ENCODE measurements at regions not wholly inside any gene's neighbourhood (a gene's known extent, or its start where the extent isn't known, plus 50 kb on each side); places are given as distances from the start of the nearest gene placed in this dataset.
A peak's percentile ranks its signal among the peaks of the same experiment; 100 is the strongest.
"Not testable (repeated sequence)": the region's sequence is repeated elsewhere in the genome, so short reads cannot be mapped to it uniquely, and the experiment has no call there.

- not testable (repeated sequence) for DNase-seq (ENCODE audit: low spot score in 2 of 2)
- peaks cover 27 to 31% of the 10 kb centered on the region in 2 donors for H3K9me3 Mint-ChIP-seq
Observed at GRCh38 chr5:158582669-158583068, 517.0 kb downstream of the EBF1 start.

GRCh38 chr5:158573829-158574228 is 525.9 kb downstream of the EBF1 start:
- Mint-ChIP-seq H3K27ac (no peak overlapping the region), H3K36me3 (peaks cover 8 to 11% of the 10 kb centered on the region in 2 donors), H3K9me3 (peaks cover 11 to 13% of the 10 kb centered on the region in 2 donors)
- no peak for ATAC-seq
- DNase-seq (ENCODE audit: low spot score in 2 of 2), result no peak

More at GRCh38 chr5:158582669-158583068, 517.0 kb downstream of the EBF1 start:
- H3K27ac Mint-ChIP-seq, ATAC-seq: not testable (repeated sequence)
- H3K36me3 Mint-ChIP-seq, result peaks cover 13 to 31% of the 10 kb centered on the region in 2 donors

DNA sequence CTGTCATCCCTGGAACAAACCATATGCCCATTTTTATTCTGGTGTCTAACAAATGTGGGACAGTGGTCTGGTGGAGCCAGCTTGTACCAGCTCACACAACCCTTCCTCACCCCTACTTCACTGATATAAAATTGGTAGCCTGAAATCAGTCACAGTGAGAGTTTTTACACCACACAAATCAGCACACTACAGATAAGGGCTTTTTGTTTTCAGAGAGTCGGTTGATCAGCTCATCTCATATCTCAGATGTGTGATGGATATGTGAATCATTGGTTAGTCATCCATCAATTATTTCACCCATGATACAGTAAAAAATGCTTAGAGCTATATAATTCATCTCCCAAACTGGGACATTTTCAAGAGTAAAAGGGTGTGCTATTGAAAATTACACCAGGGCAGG is 529.2 kb downstream of the EBF1 start:
- no peak for DNase-seq (ENCODE audit: low spot score in 2 of 2)
- peaks cover 0 to 12% of the 10 kb centered on the region in 2 donors for H3K9me3 Mint-ChIP-seq
- peak in 1 of 2 donors; percentile 70 for ATAC-seq
- no peak overlapping the region for H3K27ac Mint-ChIP-seq
- no peaks in the 10 kb centered on the region for H3K36me3 Mint-ChIP-seq

GRCh38 chr5:158569534-158569933 is 530.2 kb downstream of the EBF1 start:
- DNase-seq (ENCODE audit: low spot score in 2 of 2) (no peak), ATAC-seq (no peak)
- peaks cover 0 to 14% of the 10 kb centered on the region in 2 donors for H3K9me3 Mint-ChIP-seq
- H3K36me3 Mint-ChIP-seq, result no peaks in the 10 kb centered on the region
- H3K27ac Mint-ChIP-seq, result no peak overlapping the region

DNA sequence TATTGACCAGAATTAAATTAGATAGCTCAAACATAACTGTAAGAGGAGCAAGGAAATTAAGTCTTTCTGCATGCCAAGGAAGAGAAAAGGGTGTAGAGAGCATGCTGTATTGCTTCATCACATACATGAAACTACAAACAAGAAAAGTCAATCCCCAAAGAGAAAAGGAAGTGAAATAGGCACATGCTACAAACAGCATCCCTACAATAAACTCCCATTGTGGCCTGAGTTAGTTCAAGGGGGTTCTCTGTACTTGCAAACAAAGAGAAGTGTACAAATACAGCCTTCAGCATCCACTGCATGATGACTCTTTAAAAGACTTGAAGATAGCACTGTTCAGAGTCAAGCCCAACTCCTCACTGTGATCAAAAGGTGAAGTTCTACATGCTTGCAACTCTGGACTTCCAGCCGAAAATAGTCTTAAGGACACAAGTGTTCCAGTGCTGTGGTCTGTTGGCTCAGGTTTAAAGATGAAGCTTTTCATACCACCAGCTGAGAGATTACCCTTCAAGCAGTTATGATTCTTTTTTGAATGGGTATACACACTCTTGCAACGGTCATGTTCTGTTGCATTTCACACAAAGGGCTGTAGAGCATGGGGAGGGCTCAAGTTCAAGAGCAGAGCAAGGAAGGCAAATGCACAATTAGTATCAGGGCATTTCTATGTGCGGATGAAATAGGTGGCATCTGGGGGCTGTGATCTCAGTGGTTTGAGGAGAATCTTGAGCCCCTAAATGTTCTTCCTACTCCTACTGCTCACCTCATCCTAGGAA is 534.5 kb downstream of the EBF1 start:
- ATAC-seq (no peak), DNase-seq (ENCODE audit: low spot score in 2 of 2) (no peak)
- H3K27ac Mint-ChIP-seq, result no peak overlapping the region
- H3K9me3 Mint-ChIP-seq, result peaks cover 0 to 16% of the 10 kb centered on the region in 2 donors
- H3K36me3 Mint-ChIP-seq, result no peaks in the 10 kb centered on the region

DNA sequence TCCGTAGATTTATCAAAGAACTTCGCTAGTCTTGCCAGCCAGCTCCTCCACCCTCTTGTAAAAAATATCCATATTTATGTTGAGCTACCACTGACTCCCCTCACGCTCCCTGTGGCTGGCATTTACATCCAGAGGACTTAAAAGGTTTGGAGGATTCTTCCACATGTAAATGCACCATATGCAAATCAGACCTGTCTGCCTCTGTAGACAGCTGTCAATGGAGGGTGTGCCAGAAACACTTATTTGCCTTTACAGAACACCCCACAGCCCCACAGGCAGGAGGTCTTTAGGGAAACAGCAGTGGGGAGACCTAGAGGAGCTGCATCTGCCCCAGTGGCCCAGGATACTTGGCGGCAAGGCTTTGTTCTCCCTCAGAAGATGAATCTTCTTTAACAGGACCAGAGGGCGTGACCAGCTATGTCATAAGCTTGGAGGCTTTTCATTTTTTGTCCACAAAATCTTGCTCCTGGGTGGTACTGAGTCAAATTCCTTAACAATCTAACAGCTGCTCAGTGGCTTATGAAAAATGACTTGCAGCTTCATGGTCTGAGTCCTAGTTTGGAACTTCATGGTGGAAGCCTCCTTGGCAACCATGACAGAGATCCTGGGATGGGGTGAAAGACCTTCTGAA is 535.8 kb downstream of the EBF1 start:
- H3K36me3 Mint-ChIP-seq, result no peaks in the 10 kb centered on the region
- no peak for DNase-seq (ENCODE audit: low spot score in 2 of 2)
- ATAC-seq, result no peak
- H3K9me3 Mint-ChIP-seq, result peaks cover 0 to 13% of the 10 kb centered on the region in 2 donors
- H3K27ac Mint-ChIP-seq, result no peak overlapping the region

- H3K36me3 Mint-ChIP-seq, result no peaks in the 10 kb centered on the region
- H3K9me3 Mint-ChIP-seq, result peaks cover 0 to 12% of the 10 kb centered on the region in 2 donors
- DNase-seq (ENCODE audit: low spot score in 2 of 2), result no peak
- no peak for ATAC-seq
- no peak overlapping the region for H3K27ac Mint-ChIP-seq
Observed at GRCh38 chr5:158561562-158562190, 538.0 kb downstream of the EBF1 start.

DNA sequence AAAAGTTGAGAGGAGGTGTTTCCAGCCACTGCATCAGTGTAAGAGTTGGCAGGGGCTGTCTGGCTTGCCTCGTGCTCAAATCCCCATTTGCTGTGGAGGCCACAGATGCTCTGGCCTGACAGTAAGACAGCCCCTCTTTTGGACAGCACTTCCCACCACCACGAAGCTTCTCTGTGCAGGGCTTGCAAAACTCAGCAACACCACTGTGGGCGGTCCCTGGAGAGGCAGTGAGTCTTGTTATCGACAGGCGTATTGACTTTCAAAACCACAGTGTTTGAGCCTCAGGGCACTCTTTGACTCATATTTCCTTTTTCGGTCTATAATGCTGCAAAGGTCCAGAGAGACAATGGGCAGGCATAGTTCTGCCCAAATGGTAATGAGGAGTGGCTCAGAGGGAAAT is 539.5 kb downstream of the EBF1 start:
- no peak for ATAC-seq
- DNase-seq (ENCODE audit: low spot score in 2 of 2), result no peak
- Mint-ChIP-seq H3K36me3 (no peaks in the 10 kb centered on the region), H3K9me3 (peaks cover 5 to 13% of the 10 kb centered on the region in 2 donors), H3K27ac (no peak overlapping the region)

GRCh38 chr5:158559643-158560042 is 540.1 kb downstream of the EBF1 start:
- no peak for DNase-seq (ENCODE audit: low spot score in 2 of 2)
- H3K36me3 Mint-ChIP-seq, result no peaks in the 10 kb centered on the region

DNA sequence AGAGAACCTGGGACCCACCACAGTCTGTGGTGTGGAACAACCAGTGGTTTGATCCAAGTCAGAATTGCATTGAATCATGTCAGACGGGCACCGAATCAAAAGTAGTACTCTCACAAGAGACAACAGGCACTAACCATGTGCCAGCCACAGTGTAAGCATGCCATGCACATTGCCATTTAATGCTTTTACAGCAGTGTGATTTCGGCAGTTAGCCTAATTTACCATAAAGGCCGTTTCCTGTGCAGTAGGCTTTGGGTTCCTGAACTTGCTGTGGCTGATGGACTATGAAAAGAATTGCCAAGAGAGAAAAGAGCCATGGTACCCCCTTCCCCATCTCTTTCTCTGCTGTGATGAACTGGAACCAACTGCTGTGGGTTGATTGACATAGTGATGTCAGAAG is 540.6 kb downstream of the EBF1 start:
- Mint-ChIP-seq H3K36me3 (no peaks in the 10 kb centered on the region), H3K9me3 (peaks cover 6 to 9% of the 10 kb centered on the region in 2 donors), H3K27ac (no peak overlapping the region)
- no peak for ATAC-seq
- no peak for DNase-seq (ENCODE audit: low spot score in 2 of 2)

More at GRCh38 chr5:158559643-158560042, 540.1 kb downstream of the EBF1 start:
- ATAC-seq, result no peak
- Mint-ChIP-seq H3K27ac (no peak overlapping the region), H3K9me3 (peaks cover 6 to 12% of the 10 kb centered on the region in 2 donors)

GRCh38 chr5:158553962-158554336 is 545.8 kb downstream of the EBF1 start:
- no peak overlapping the region for H3K27ac Mint-ChIP-seq
- ATAC-seq, result no peak
- peaks cover 6 to 9% of the 10 kb centered on the region in 2 donors for H3K9me3 Mint-ChIP-seq
- DNase-seq (ENCODE audit: low spot score in 2 of 2), result no peak
- no peaks in the 10 kb centered on the region for H3K36me3 Mint-ChIP-seq

DNA sequence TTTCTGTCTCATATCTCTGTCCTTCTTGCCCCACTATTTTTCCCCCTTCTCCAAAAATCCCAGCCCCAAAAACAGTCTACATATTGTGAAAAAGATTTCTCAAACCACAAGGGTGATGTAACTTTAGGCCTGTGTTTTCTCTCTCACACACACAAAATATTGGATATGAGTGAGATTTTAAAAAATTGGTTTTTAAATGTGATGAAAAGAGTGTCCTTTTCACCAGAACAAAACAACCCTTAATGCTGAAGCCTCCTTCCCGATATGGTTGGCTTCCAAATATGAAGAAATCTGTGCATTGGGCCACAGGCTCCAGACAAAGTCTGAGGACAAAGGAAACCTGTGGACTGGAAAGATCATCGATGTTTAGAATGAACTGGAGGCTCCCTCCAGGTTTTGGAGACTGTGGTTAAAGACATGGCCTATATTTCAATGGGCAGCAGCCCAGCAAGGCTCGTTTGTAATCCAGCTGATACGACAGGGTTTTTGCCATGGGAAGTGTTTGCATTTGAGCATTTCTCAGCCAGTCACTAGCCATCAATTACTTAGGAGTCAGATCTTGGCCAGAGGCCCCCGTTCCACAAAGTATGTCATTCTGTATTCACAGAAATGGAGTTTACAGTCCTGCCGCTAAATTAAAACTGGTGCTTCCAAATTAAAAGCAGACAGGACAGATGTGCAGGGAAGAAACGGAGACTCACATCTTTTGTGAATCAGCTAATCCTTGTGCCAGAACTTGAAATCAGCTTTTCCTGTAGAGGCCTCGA is 546.3 kb downstream of the EBF1 start:
- no peak for DNase-seq (ENCODE audit: low spot score in 2 of 2)
- ATAC-seq, result no peak
- H3K36me3 Mint-ChIP-seq, result peaks cover 0 to 2% of the 10 kb centered on the region in 2 donors
- peaks cover 6 to 9% of the 10 kb centered on the region in 2 donors for H3K9me3 Mint-ChIP-seq
- H3K27ac Mint-ChIP-seq, result no peak overlapping the region

DNA sequence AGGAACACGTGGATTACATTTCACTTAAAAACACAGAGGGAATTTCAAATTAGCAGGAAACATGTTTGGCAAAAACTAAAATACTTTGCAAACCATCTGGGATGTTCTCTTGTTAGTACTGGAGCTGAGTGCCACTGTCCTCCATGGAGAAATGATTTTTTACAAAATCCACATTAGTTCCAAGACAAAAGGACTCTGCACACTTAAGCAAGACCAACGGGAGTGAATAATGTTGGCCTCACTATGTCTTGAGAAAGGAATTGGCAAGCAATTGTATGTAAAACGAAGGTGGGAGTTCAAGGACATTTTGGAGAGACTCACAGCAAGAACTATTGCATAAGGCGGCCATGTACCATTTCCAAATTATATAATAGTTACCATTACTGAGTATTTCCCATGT is 547.5 kb downstream of the EBF1 start:
- peaks cover 5 to 11% of the 10 kb centered on the region in 2 donors for H3K36me3 Mint-ChIP-seq
- peaks cover 11 to 13% of the 10 kb centered on the region in 2 donors for H3K9me3 Mint-ChIP-seq
- no peak overlapping the region for H3K27ac Mint-ChIP-seq
- no peak for ATAC-seq
- no peak for DNase-seq (ENCODE audit: low spot score in 2 of 2)

DNA sequence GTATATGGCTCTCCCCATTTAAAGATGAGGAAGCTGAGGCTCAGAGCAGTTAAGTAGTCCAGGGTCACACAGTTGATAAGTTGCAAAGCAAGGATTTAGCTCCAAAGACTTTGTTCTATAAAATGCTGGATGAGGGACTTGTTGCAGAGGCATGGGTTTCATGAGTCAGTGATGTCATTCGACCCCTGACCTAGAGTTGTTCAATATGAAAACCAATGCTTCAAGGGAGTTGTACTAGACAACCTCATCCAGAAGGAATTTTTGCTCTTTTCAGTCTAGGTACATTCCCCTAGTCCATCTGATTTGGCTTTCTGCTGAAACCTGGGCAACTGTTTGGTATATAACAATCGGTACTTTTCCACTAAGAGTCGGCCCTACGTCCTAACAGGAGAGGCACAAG is 550.4 kb downstream of the EBF1 start:
- DNase-seq (ENCODE audit: low spot score in 2 of 2) (no peak), ATAC-seq (no peak)
- H3K9me3 Mint-ChIP-seq, result peaks cover 5% of the 10 kb centered on the region in 2 donors
- no peak overlapping the region for H3K27ac Mint-ChIP-seq
- H3K36me3 Mint-ChIP-seq, result peaks cover 9 to 15% of the 10 kb centered on the region in 2 donors

DNA sequence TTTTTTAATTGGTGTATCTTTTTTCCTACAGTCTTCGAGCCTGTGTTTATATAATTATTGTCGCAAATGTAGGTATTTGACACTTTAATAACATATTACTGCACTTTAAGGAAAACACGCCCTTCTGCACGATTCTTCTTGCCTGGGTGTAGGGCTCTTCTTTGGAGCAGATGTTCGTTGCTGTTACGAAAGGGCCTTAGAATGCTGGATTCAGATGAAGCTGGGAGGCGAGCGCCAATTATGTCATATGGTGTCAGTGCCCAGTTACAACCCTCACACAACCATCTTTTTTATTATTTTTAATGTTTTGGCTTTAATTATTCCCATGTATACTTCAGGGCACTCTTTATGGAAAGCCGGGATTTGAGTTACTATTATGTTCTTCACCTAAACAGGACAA is 553.0 kb downstream of the EBF1 start:
- Mint-ChIP-seq H3K36me3 (peaks cover 9 to 20% of the 10 kb centered on the region in 2 donors), H3K27ac (no peak overlapping the region), H3K9me3 (peaks cover 5% of the 10 kb centered on the region in 2 donors)
- ATAC-seq, result no peak
- DNase-seq (ENCODE audit: low spot score in 2 of 2), result no peak

GRCh38 chr5:158545949-158546530 is 553.7 kb downstream of the EBF1 start:
- Mint-ChIP-seq H3K9me3 (peaks cover 5% of the 10 kb centered on the region in 2 donors), H3K27ac (no peak overlapping the region)
- no peak for ATAC-seq

More at GRCh38 chr5:158545949-158546530, 553.7 kb downstream of the EBF1 start:
- no peak for DNase-seq (ENCODE audit: low spot score in 2 of 2)
- H3K36me3 Mint-ChIP-seq, result peaks cover 9 to 20% of the 10 kb centered on the region in 2 donors

Data from activated naive CD4-positive, alpha-beta T cell treated with anti-CD3 and anti-CD28 coated beads, Interleukin-2, amount 50 U/mL, for 72 hours (primary cell).